ENCODE measurements at regions not wholly inside any gene's neighbourhood (a gene's known extent, or its start where the extent isn't known, plus 50 kb on each side); places are given as distances from the start of the nearest gene placed in this dataset.

DNA sequence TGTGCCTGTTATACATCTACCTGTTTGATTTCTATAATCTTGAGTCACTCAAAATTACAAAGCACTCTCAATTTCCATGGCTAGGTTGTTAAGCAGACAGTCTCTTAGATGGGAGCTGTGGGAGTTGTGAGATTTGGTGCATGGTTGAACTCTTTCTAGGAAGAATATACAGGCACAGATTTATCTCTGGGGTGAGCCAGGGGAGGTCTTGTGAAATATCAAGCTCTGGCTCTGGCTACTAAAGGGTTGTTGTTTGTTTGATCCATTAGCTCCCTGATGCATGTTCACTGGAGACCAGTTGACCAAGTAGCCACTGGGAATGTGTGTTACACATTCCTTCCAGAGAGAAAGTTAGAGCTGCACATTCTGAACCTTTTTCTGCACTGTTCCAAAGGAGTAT, 117.2 kb upstream of the HMGA2 start:
- TF ChIP-seq EP300 (IDR thresholded peaks at IDR 0.05): no peak
- TF ChIP-seq, protein P1, sequence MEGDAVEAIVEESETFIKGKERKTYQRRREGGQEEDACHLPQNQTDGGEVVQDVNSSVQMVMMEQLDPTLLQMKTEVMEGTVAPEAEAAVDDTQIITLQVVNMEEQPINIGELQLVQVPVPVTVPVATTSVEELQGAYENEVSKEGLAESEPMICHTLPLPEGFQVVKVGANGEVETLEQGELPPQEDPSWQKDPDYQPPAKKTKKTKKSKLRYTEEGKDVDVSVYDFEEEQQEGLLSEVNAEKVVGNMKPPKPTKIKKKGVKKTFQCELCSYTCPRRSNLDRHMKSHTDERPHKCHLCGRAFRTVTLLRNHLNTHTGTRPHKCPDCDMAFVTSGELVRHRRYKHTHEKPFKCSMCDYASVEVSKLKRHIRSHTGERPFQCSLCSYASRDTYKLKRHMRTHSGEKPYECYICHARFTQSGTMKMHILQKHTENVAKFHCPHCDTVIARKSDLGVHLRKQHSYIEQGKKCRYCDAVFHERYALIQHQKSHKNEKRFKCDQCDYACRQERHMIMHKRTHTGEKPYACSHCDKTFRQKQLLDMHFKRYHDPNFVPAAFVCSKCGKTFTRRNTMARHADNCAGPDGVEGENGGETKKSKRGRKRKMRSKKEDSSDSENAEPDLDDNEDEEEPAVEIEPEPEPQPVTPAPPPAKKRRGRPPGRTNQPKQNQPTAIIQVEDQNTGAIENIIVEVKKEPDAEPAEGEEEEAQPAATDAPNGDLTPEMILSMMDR (IDR thresholded peaks at IDR 0.05): no peak
- no peak for TF ChIP-seq POLR2A (IDR thresholded peaks at IDR 0.05; ENCODE audit: low read depth)
